SH-SY5Y (cell line): ENCODE measurements at regions not wholly inside any gene's neighbourhood (a gene's known extent, or its start where the extent isn't known, plus 50 kb on each side); places are given as distances from the start of the nearest gene placed in this dataset.

ENCODE experiments used
- GATA2 ChIP-seq: IDR thresholded peaks from 2 replicates; pipeline ENCODE4 v1.6.1; 2011; ENCODE audit warnings: mild to moderate bottlenecking, low read depth, low read length
- GATA3 ChIP-seq: IDR thresholded peaks from 2 replicates; pipeline ENCODE4 v1.6.1; 2011; ENCODE audit warnings: low read depth, mild to moderate bottlenecking, low read length, moderate library complexity

GRCh38 chr7:27424231-27424630, 181.6 kb downstream of the EVX1 start:
- no peak for TF ChIP-seq GATA2
- no peak for TF ChIP-seq GATA3
